ENCODE measurements at regions not wholly inside any gene's neighbourhood (a gene's known extent, or its start where the extent isn't known, plus 50 kb on each side); places are given as distances from the start of the nearest gene placed in this dataset.

- ATAC-seq (no peak), DNase-seq (no peak)
- ChIA-PET POLR2A (no interaction called here), CTCF (interaction anchor here (0.7 kb wide), 1 partner anchor 629 kb away, joined by 3 read pairs; no protein-coding TSS in a partner anchor)
- H3K9me3 Mint-ChIP-seq (ENCODE audit: low read depth), result peaks cover 55% of the 10 kb centered on the region
- no peak overlapping the region for H3K27ac Mint-ChIP-seq
- peaks cover 20% of the 10 kb centered on the region for H3K36me3 Mint-ChIP-seq (ENCODE audit: low read depth)
- H3K27me3 Mint-ChIP-seq, result no peaks in the 10 kb centered on the region
- H3K4me3 Mint-ChIP-seq, result no peak overlapping the region
- intact Hi-C loops (cut with DNase I, micrococcal nuclease), result no loop called here
- peaks cover 2% of the 10 kb centered on the region for H3K4me1 Mint-ChIP-seq
Observed at GRCh38 chr5:110219769-110220168, 506.7 kb downstream of the TMEM232 start.

- DNase-seq (no peak), ATAC-seq (no peak)
- peaks cover 13% of the 10 kb centered on the region for H3K36me3 Mint-ChIP-seq (ENCODE audit: low read depth)
- intact Hi-C loops (cut with DNase I, micrococcal nuclease), result no loop called here
- no peak overlapping the region for H3K27ac Mint-ChIP-seq
- no peak overlapping the region for H3K4me3 Mint-ChIP-seq
- ChIA-PET POLR2A (no interaction called here), CTCF (no interaction called here)
- peaks cover 50% of the 10 kb centered on the region for H3K9me3 Mint-ChIP-seq (ENCODE audit: low read depth)
- peaks cover 2% of the 10 kb centered on the region for H3K4me1 Mint-ChIP-seq
- no peaks in the 10 kb centered on the region for H3K27me3 Mint-ChIP-seq
Observed at GRCh38 chr5:110221036-110221435, 505.4 kb downstream of the TMEM232 start.

DNA sequence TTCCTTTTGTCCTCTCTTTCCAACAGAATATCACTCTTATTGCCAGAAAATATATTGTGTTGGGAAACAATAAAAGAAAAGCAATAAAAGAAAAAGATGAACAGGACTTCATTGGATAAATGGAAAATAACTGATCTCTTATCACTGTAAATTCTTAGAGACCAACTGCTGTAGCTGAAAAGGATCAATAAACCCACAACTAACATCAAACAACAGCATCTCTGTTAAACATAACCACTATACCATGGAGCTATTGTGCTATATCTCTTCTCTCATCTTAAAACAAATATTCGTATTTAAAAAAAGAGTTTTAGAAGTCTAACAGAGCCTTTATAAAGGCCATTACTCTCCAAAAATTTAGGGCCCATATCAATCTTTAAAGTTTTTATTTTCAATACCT is 502.4 kb downstream of the TMEM232 start:
- ATAC-seq (no peak), DNase-seq (no peak)
- H3K27ac Mint-ChIP-seq, result no peak overlapping the region
- H3K9me3 Mint-ChIP-seq (ENCODE audit: low read depth), result peaks cover 33% of the 10 kb centered on the region
- H3K4me3 Mint-ChIP-seq, result no peak overlapping the region
- peaks cover 2% of the 10 kb centered on the region for H3K4me1 Mint-ChIP-seq
- peaks cover 9% of the 10 kb centered on the region for H3K36me3 Mint-ChIP-seq (ENCODE audit: low read depth)
- POLR2A ChIA-PET, result no interaction called here
- intact Hi-C loops (cut with DNase I, micrococcal nuclease), result no loop called here
- CTCF ChIA-PET, result interaction anchor here (1.5 kb wide), 1 partner anchor 10 kb away, joined by 5 read pairs; no protein-coding TSS in a partner anchor
- H3K27me3 Mint-ChIP-seq, result no peaks in the 10 kb centered on the region

DNA sequence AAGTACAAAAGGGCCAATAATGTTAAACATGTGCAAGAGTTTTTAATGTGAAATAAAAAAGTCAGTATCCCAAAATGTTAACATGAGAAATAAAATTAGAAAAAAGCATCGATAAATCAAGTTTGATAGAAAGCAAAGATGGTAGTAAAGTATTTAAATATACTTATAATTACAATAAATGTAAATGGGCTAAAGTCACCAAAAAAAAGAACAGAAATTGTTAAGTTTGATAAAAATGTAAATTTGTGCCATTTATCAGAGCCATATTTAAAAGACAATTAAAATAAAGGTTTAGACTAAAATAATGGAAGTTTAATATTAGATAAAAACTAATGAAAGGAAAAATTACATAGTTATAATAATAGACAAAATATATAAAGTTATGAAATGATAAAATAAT is 500.5 kb downstream of the TMEM232 start:
- no peak overlapping the region for H3K4me3 Mint-ChIP-seq
- no peaks in the 10 kb centered on the region for H3K27me3 Mint-ChIP-seq
- peaks cover 33% of the 10 kb centered on the region for H3K9me3 Mint-ChIP-seq (ENCODE audit: low read depth)
- ATAC-seq, result no peak
- no peak overlapping the region for H3K27ac Mint-ChIP-seq
- H3K36me3 Mint-ChIP-seq (ENCODE audit: low read depth), result peaks cover 3% of the 10 kb centered on the region
- ChIA-PET POLR2A (no interaction called here), CTCF (interaction anchor here (1.6 kb wide), 1 partner anchor 19 kb away, joined by 4 read pairs; no protein-coding TSS in a partner anchor)
- no peaks in the 10 kb centered on the region for H3K4me1 Mint-ChIP-seq
- intact Hi-C loops (cut with DNase I, micrococcal nuclease), result no loop called here
- DNase-seq, result no peak

DNA sequence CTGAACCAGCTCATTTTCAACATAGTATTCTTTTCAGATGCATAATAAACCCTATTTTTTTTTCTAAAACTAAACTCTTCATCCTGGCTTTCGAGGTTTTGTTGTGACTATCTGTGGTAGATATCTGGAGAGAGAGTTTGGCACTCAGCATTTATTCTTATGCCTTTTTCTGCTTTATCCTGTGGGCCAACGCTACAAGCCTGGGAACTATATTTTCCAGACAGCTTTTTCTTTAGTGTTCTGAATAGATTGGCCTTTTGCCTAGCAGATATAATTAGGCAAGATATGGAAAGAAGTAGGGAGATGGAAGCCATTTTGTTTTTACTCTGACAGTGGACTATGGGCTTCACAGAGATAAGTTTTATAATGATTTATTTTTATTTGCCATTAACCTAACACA is 486.7 kb downstream of the TMEM232 start:
- Mint-ChIP-seq H3K27me3 (no peaks in the 10 kb centered on the region), H3K9me3 (ENCODE audit: low read depth) (no peaks in the 10 kb centered on the region), H3K4me1 (no peaks in the 10 kb centered on the region), H3K27ac (no peak overlapping the region), H3K4me3 (no peak overlapping the region), H3K36me3 (ENCODE audit: low read depth) (no peaks in the 10 kb centered on the region)
- CTCF ChIA-PET, result interaction anchor here (0.9 kb wide), 1 partner anchor 262 kb away, joined by 4 read pairs; no protein-coding TSS in a partner anchor
- DNase-seq (no peak), ATAC-seq (no peak)
- POLR2A ChIA-PET, result no interaction called here
- intact Hi-C loops (cut with DNase I, micrococcal nuclease), result no loop called here

- DNase-seq (no peak), ATAC-seq (no peak)
- H3K27ac Mint-ChIP-seq, result no peak overlapping the region
- H3K4me3 Mint-ChIP-seq, result no peak overlapping the region
- no peaks in the 10 kb centered on the region for H3K36me3 Mint-ChIP-seq (ENCODE audit: low read depth)
- H3K27me3 Mint-ChIP-seq, result no peaks in the 10 kb centered on the region
- H3K4me1 Mint-ChIP-seq, result no peaks in the 10 kb centered on the region
- CTCF ChIA-PET, result no interaction called here
- POLR2A ChIA-PET, result no interaction called here
- H3K9me3 Mint-ChIP-seq (ENCODE audit: low read depth), result no peaks in the 10 kb centered on the region
- intact Hi-C loops (cut with DNase I, micrococcal nuclease), result no loop called here
Observed at GRCh38 chr5:110242950-110243349, 483.5 kb downstream of the TMEM232 start.

DNA sequence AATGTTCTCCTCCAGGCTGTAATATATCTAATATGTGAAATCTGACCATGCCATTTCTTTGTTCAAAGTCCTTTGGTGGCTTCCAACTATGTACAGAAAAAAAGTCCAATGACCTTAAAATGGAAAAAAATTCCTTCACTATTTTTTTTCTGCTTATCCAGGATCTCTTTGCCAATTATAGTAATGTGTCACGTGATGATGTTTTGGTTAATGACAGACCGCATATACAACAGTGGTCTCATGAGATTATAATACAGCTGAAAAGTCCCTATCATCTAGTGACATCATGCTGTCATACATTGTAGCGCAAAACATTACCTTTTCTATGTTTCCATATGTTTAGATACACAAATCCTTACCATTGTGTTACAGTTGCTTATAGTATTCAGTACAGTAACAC is 477.6 kb downstream of the TMEM232 start:
- no peak overlapping the region for H3K4me3 Mint-ChIP-seq
- ChIA-PET CTCF (no interaction called here), POLR2A (no interaction called here)
- intact Hi-C loops (cut with DNase I, micrococcal nuclease), result no loop called here
- no peak overlapping the region for H3K27ac Mint-ChIP-seq
- H3K9me3 Mint-ChIP-seq (ENCODE audit: low read depth), result no peaks in the 10 kb centered on the region
- ATAC-seq (no peak), DNase-seq (no peak)
- H3K36me3 Mint-ChIP-seq (ENCODE audit: low read depth), result no peaks in the 10 kb centered on the region
- H3K27me3 Mint-ChIP-seq, result no peaks in the 10 kb centered on the region
- no peaks in the 10 kb centered on the region for H3K4me1 Mint-ChIP-seq

DNA sequence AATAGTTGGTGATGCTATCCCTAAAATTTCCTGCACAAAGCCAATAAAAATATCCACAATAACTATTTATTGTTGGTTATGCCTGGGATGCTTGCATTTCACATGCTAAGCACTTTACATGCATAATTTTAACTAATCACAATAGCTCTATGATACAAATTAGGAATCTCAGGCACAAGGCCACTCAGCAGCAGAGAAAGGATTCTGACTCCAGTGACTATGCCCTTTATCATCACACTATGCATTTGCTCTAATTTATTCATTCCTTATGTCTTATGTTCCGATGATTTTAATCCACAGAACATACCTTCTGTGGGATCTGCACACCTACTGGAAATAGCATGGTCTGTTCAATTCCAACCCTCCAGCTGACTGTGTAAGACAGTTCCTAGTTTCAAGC is 476.1 kb downstream of the TMEM232 start:
- ChIA-PET CTCF (no interaction called here), POLR2A (interaction anchor here (0.7 kb wide), 1 partner anchor 79 kb away, joined by 3 read pairs; no protein-coding TSS in a partner anchor)
- Mint-ChIP-seq H3K27ac (no peak overlapping the region), H3K4me1 (no peaks in the 10 kb centered on the region), H3K36me3 (ENCODE audit: low read depth) (no peaks in the 10 kb centered on the region), H3K9me3 (ENCODE audit: low read depth) (no peaks in the 10 kb centered on the region), H3K27me3 (no peaks in the 10 kb centered on the region), H3K4me3 (no peak overlapping the region)
- ATAC-seq, result no peak
- intact Hi-C loops (cut with DNase I, micrococcal nuclease), result no loop called here
- no peak for DNase-seq

- Mint-ChIP-seq H3K36me3 (ENCODE audit: low read depth) (no peaks in the 10 kb centered on the region), H3K9me3 (ENCODE audit: low read depth) (no peaks in the 10 kb centered on the region), H3K4me3 (no peak overlapping the region), H3K27me3 (no peaks in the 10 kb centered on the region), H3K27ac (no peak overlapping the region), H3K4me1 (no peaks in the 10 kb centered on the region)
- CTCF ChIA-PET, result no interaction called here
- POLR2A ChIA-PET, result no interaction called here
- intact Hi-C loops (cut with DNase I, micrococcal nuclease), result no loop called here
- no peak for ATAC-seq
- DNase-seq, result no peak
Observed at GRCh38 chr5:110250755-110251154, 475.7 kb downstream of the TMEM232 start.

DNA sequence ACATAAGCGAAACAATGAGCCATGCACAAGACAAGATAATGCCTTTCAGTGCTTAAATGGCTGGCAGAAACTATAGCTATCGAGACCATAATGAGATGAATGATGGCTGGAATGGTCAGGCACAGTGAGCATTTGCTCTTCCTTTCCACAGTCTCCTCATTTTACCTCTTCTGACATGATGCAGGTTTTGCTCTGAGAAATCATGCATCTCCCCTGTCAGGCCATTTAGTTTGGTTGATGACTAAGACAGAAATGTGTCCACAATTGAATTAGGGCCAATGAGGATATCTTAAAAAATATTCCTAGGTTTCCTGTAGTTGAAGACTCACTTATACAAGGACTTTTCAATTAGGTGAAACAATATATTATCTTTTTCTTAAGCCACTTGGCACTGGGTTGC is 475.1 kb downstream of the TMEM232 start:
- ChIA-PET POLR2A (no interaction called here), CTCF (no interaction called here)
- Mint-ChIP-seq H3K27ac (no peak overlapping the region), H3K9me3 (ENCODE audit: low read depth) (no peaks in the 10 kb centered on the region), H3K27me3 (no peaks in the 10 kb centered on the region), H3K4me3 (no peak overlapping the region), H3K4me1 (no peaks in the 10 kb centered on the region), H3K36me3 (ENCODE audit: low read depth) (no peaks in the 10 kb centered on the region)
- DNase-seq (no peak), ATAC-seq (no peak)
- intact Hi-C loops (cut with DNase I, micrococcal nuclease), result no loop called here

DNA sequence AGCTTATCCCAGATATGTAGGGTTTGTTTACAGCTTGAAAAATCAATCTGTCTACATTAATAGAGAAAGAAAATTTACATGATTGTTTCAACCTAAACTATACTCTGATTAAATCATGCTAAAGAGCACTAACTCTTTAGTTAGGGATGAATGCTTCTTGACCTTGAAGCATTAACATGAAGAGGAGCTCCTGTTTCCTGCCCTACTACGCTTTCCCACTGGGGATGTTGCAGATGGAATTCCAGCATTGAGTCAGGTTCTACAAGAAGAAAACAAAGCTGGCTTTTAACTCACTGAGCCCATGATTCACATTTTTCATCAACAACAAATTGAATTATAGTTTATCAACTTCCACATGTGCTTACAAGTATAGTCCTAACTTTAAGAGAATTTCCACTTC is 471.3 kb downstream of the TMEM232 start:
- H3K36me3 Mint-ChIP-seq (ENCODE audit: low read depth), result no peaks in the 10 kb centered on the region

GRCh38 chr5:110256298-110256697 is 470.2 kb downstream of the TMEM232 start:
- CTCF ChIA-PET, result interaction anchor here (0.8 kb wide), 1 partner anchor 34 kb away, joined by 3 read pairs; no protein-coding TSS in a partner anchor

More for the DNA sequence above, 471.3 kb downstream of the TMEM232 start:
- no peak for DNase-seq
- intact Hi-C loops (cut with DNase I, micrococcal nuclease), result no loop called here
- Mint-ChIP-seq H3K4me1 (no peaks in the 10 kb centered on the region), H3K27ac (no peak overlapping the region), H3K27me3 (peaks cover 2% of the 10 kb centered on the region), H3K4me3 (no peak overlapping the region), H3K9me3 (ENCODE audit: low read depth) (no peaks in the 10 kb centered on the region)
- ATAC-seq, result no peak
- POLR2A ChIA-PET, result interaction anchor here (0.7 kb wide), 1 partner anchor 217 kb away, joined by 3 read pairs; no protein-coding TSS in a partner anchor
- CTCF ChIA-PET, result interaction anchor here (1.9 kb wide), 1 partner anchor 8 kb away, joined by 5 read pairs; no protein-coding TSS in a partner anchor

GRCh38 chr5:110257971-110258370 is 468.5 kb downstream of the TMEM232 start:
- no peak for ATAC-seq
- no peaks in the 10 kb centered on the region for H3K36me3 Mint-ChIP-seq (ENCODE audit: low read depth)
- no peaks in the 10 kb centered on the region for H3K4me1 Mint-ChIP-seq
- no peak for DNase-seq
- intact Hi-C loops (cut with DNase I, micrococcal nuclease), result no loop called here
- no peaks in the 10 kb centered on the region for H3K9me3 Mint-ChIP-seq (ENCODE audit: low read depth)
- H3K27ac Mint-ChIP-seq, result no peak overlapping the region
- peaks cover 2% of the 10 kb centered on the region for H3K27me3 Mint-ChIP-seq
- POLR2A ChIA-PET, result no interaction called here
- no peak overlapping the region for H3K4me3 Mint-ChIP-seq
- CTCF ChIA-PET, result interaction anchor here (1.0 kb wide), 1 partner anchor 9 kb away, joined by 4 read pairs; no protein-coding TSS in a partner anchor

More at GRCh38 chr5:110256298-110256697, 470.2 kb downstream of the TMEM232 start:
- Mint-ChIP-seq H3K27me3 (peaks cover 2% of the 10 kb centered on the region), H3K36me3 (ENCODE audit: low read depth) (no peaks in the 10 kb centered on the region), H3K9me3 (ENCODE audit: low read depth) (no peaks in the 10 kb centered on the region), H3K4me1 (no peaks in the 10 kb centered on the region), H3K27ac (no peak overlapping the region), H3K4me3 (no peak overlapping the region)
- no peak for DNase-seq
- POLR2A ChIA-PET, result no interaction called here
- ATAC-seq, result no peak
- intact Hi-C loops (cut with DNase I, micrococcal nuclease), result no loop called here

Data from activated CD4-positive, alpha-beta T cell treated with anti-CD3 and anti-CD28 coated beads for 36 hours (primary cell).